Activated CD8-positive, alpha-beta memory T cell treated with anti-CD3 and anti-CD28 coated beads, Interleukin-2, amount 50 U/mL, for 48 hours (primary cell): ENCODE measurements at regions not wholly inside any gene's neighbourhood (a gene's known extent, or its start where the extent isn't known, plus 50 kb on each side); places are given as distances from the start of the nearest gene placed in this dataset.

ENCODE experiments used
- DNase-seq: peaks from one replicate; pipeline ENCODE4 v3.0.0-alpha.2; 2020

GRCh38 chr1:239739375-239739774, 352.3 kb upstream of the FMN2 start:
- no peak for DNase-seq

- no peak for DNase-seq
These were observed 351.8 kb upstream of the FMN2 start for GRCh38 chr1:239739919-239740318.

GRCh38 chr1:239742416-239743109, 349.1 kb upstream of the FMN2 start:
- DNase-seq, result no peak

- no peak for DNase-seq
These were observed 346.8 kb upstream of the FMN2 start for GRCh38 chr1:239744851-239745250.

- no peak for DNase-seq
These were observed 336.4 kb upstream of the FMN2 start for GRCh38 chr1:239755107-239755912.

GRCh38 chr1:239757716-239758115, 334.0 kb upstream of the FMN2 start:
- no peak for DNase-seq

- DNase-seq, result no peak
These were observed 332.9 kb upstream of the FMN2 start for GRCh38 chr1:239758756-239759155.

GRCh38 chr1:239761509-239761908, 330.2 kb upstream of the FMN2 start:
- no peak for DNase-seq

GRCh38 chr1:239763850-239764249, 327.8 kb upstream of the FMN2 start:
- no peak for DNase-seq

- no peak for DNase-seq
These were observed 327.1 kb upstream of the FMN2 start for GRCh38 chr1:239764546-239764945.

- no peak for DNase-seq
These were observed 326.5 kb upstream of the FMN2 start for GRCh38 chr1:239765163-239765562.

- no peak for DNase-seq
These were observed 320.1 kb upstream of the FMN2 start for GRCh38 chr1:239771550-239771949.

GRCh38 chr1:239772446-239772845, 319.2 kb upstream of the FMN2 start:
- DNase-seq, result no peak

GRCh38 chr1:239775466-239775865, 316.2 kb upstream of the FMN2 start:
- no peak for DNase-seq

- DNase-seq, result no peak
These were observed 313.4 kb upstream of the FMN2 start for GRCh38 chr1:239778208-239778813.

- no peak for DNase-seq
These were observed 311.7 kb upstream of the FMN2 start for GRCh38 chr1:239779962-239780361.

- no peak for DNase-seq
These were observed 306.8 kb upstream of the FMN2 start for GRCh38 chr1:239784896-239785295.

- no peak for DNase-seq
These were observed 306.1 kb upstream of the FMN2 start for GRCh38 chr1:239785576-239785975.

GRCh38 chr1:239786464-239786863, 305.2 kb upstream of the FMN2 start:
- no peak for DNase-seq

GRCh38 chr1:239792157-239792556, 299.5 kb upstream of the FMN2 start:
- no peak for DNase-seq

- DNase-seq, result no peak
These were observed 296.4 kb upstream of the FMN2 start for GRCh38 chr1:239795304-239795703.

- DNase-seq, result no peak
These were observed 292.1 kb upstream of the FMN2 start for GRCh38 chr1:239799617-239800016.

GRCh38 chr1:239800861-239801260, 290.8 kb upstream of the FMN2 start:
- no peak for DNase-seq

GRCh38 chr1:239802275-239802674, 289.4 kb upstream of the FMN2 start:
- DNase-seq, result no peak
